Stimulated activated CD4-positive, alpha-beta T cell treated with anti-CD3 and anti-CD28 coated beads, Interleukin-15, amount 100 ng/mL, for 48 hours (primary cell): ENCODE measurements at regions not wholly inside any gene's neighbourhood (a gene's known extent, or its start where the extent isn't known, plus 50 kb on each side); places are given as distances from the start of the nearest gene placed in this dataset.

Experiments
- DNase-seq, 2 donors: peaks; one replicate each; pipeline ENCODE4 v3.0.0-alpha.2; 2020; ENCODE audit warnings: low read depth in 2 of 2

- no peak for DNase-seq
These were observed 262.9 kb upstream of the MAGI2 start for GRCh38 chr7:79716329-79716728.

- DNase-seq, result no peak
These were observed 260.6 kb upstream of the MAGI2 start for GRCh38 chr7:79714081-79714480.

GRCh38 chr7:79713276-79713675 lies 259.8 kb upstream of the MAGI2 start:
- DNase-seq, result no peak

- no peak for DNase-seq
These were observed 258.2 kb upstream of the MAGI2 start for GRCh38 chr7:79711660-79712059.

GRCh38 chr7:79709574-79710409 lies 256.3 kb upstream of the MAGI2 start:
- no peak for DNase-seq

- DNase-seq, result no peak
These were observed 248.6 kb upstream of the MAGI2 start for GRCh38 chr7:79702116-79702515.

GRCh38 chr7:79692015-79692414 lies 238.5 kb upstream of the MAGI2 start:
- no peak for DNase-seq

GRCh38 chr7:79691074-79691473 lies 237.6 kb upstream of the MAGI2 start:
- DNase-seq, result no peak

GRCh38 chr7:79684384-79684783 lies 230.9 kb upstream of the MAGI2 start:
- DNase-seq, result no peak

- DNase-seq, result no peak
These were observed 230.4 kb upstream of the MAGI2 start for GRCh38 chr7:79683916-79684315.

GRCh38 chr7:79683185-79683890 lies 229.9 kb upstream of the MAGI2 start:
- no peak for DNase-seq

GRCh38 chr7:79681454-79681853 lies 228.0 kb upstream of the MAGI2 start:
- no peak for DNase-seq

GRCh38 chr7:79673969-79674368 lies 220.5 kb upstream of the MAGI2 start:
- no peak for DNase-seq

GRCh38 chr7:79673421-79673820 lies 220.0 kb upstream of the MAGI2 start:
- DNase-seq, result no peak

- no peak for DNase-seq
These were observed 214.8 kb upstream of the MAGI2 start for GRCh38 chr7:79668292-79668691.

GRCh38 chr7:79666472-79666871 lies 213.0 kb upstream of the MAGI2 start:
- DNase-seq, result no peak

- no peak for DNase-seq
These were observed 211.6 kb upstream of the MAGI2 start for GRCh38 chr7:79664884-79665676.

GRCh38 chr7:79658304-79658703 lies 204.8 kb upstream of the MAGI2 start:
- DNase-seq, result no peak

- DNase-seq, result no peak
These were observed 199.7 kb upstream of the MAGI2 start for GRCh38 chr7:79653136-79653631.

- no peak for DNase-seq
These were observed 199.2 kb upstream of the MAGI2 start for GRCh38 chr7:79652619-79653018.

- no peak for DNase-seq
These were observed 194.2 kb upstream of the MAGI2 start for GRCh38 chr7:79647711-79648110.

GRCh38 chr7:79646278-79646677 lies 192.8 kb upstream of the MAGI2 start:
- DNase-seq, result no peak
